ENCODE measurements at regions not wholly inside any gene's neighbourhood (a gene's known extent, or its start where the extent isn't known, plus 50 kb on each side); places are given as distances from the start of the nearest gene placed in this dataset.

- no peak overlapping the region for H3K27ac ChIP-seq (ENCODE audit: low read length)
- H3K9me3 ChIP-seq (ENCODE audit: low read length): no peaks in the 10 kb centered on the region
- H3K79me2 ChIP-seq (replicated peaks; ENCODE audit: insufficient read depth, low read length): no peaks in the 10 kb centered on the region
- TF ChIP-seq POLR2AphosphoS5 (IDR thresholded peaks at IDR 0.05) (no peak), MXI1 (conservative IDR thresholded peaks at IDR 0.05; ENCODE audit: poor library complexity, severe bottlenecking) (no peak), TAF1 (IDR thresholded peaks at IDR 0.05; ENCODE audit: low read depth) (no peak), SMC3 (conservative IDR thresholded peaks at IDR 0.05; ENCODE audit: poor library complexity) (no peak), EP300 (conservative IDR thresholded peaks at IDR 0.05; ENCODE audit: poor library complexity, severe bottlenecking) (no peak), EZH2 (IDR thresholded peaks at IDR 0.05; ENCODE audit: borderline replicate concordance, insufficient read depth, low read length, poor library complexity, severe bottlenecking) (no peak), RAD21 (conservative IDR thresholded peaks at IDR 0.05) (no peak)
- TF ChIP-seq, protein P1, sequence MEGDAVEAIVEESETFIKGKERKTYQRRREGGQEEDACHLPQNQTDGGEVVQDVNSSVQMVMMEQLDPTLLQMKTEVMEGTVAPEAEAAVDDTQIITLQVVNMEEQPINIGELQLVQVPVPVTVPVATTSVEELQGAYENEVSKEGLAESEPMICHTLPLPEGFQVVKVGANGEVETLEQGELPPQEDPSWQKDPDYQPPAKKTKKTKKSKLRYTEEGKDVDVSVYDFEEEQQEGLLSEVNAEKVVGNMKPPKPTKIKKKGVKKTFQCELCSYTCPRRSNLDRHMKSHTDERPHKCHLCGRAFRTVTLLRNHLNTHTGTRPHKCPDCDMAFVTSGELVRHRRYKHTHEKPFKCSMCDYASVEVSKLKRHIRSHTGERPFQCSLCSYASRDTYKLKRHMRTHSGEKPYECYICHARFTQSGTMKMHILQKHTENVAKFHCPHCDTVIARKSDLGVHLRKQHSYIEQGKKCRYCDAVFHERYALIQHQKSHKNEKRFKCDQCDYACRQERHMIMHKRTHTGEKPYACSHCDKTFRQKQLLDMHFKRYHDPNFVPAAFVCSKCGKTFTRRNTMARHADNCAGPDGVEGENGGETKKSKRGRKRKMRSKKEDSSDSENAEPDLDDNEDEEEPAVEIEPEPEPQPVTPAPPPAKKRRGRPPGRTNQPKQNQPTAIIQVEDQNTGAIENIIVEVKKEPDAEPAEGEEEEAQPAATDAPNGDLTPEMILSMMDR (IDR thresholded peaks at IDR 0.05; ENCODE audit: poor library complexity, severe bottlenecking): no peak
- TF ChIP-seq, protein P2, sequence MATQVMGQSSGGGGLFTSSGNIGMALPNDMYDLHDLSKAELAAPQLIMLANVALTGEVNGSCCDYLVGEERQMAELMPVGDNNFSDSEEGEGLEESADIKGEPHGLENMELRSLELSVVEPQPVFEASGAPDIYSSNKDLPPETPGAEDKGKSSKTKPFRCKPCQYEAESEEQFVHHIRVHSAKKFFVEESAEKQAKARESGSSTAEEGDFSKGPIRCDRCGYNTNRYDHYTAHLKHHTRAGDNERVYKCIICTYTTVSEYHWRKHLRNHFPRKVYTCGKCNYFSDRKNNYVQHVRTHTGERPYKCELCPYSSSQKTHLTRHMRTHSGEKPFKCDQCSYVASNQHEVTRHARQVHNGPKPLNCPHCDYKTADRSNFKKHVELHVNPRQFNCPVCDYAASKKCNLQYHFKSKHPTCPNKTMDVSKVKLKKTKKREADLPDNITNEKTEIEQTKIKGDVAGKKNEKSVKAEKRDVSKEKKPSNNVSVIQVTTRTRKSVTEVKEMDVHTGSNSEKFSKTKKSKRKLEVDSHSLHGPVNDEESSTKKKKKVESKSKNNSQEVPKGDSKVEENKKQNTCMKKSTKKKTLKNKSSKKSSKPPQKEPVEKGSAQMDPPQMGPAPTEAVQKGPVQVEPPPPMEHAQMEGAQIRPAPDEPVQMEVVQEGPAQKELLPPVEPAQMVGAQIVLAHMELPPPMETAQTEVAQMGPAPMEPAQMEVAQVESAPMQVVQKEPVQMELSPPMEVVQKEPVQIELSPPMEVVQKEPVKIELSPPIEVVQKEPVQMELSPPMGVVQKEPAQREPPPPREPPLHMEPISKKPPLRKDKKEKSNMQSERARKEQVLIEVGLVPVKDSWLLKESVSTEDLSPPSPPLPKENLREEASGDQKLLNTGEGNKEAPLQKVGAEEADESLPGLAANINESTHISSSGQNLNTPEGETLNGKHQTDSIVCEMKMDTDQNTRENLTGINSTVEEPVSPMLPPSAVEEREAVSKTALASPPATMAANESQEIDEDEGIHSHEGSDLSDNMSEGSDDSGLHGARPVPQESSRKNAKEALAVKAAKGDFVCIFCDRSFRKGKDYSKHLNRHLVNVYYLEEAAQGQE (IDR thresholded peaks at IDR 0.05; ENCODE audit: borderline replicate concordance): no peak
- H3K4me3 ChIP-seq (ENCODE audit: low read length): no peak overlapping the region
- H2AFZ ChIP-seq (ENCODE audit: low read depth, low read length): no peak overlapping the region
- no peaks in the 10 kb centered on the region for H3K9me2 ChIP-seq (ENCODE audit: insufficient read depth, low read length)
- no peaks in the 10 kb centered on the region for H4K20me1 ChIP-seq (ENCODE audit: insufficient read depth)
- H3K36me3 ChIP-seq (ENCODE audit: insufficient read depth, low read length): no peaks in the 10 kb centered on the region
- no peak overlapping the region for H3K9ac ChIP-seq (ENCODE audit: low read length)
- H3K27me3 ChIP-seq (ENCODE audit: insufficient read depth, low read depth, low read length): no peaks in the 10 kb centered on the region
- H3K4me2 ChIP-seq (ENCODE audit: low read length): no peak overlapping the region
- no peaks in the 10 kb centered on the region for H3F3A ChIP-seq (ENCODE audit: insufficient read depth, low read length, poor library complexity, severe bottlenecking)
Measured at GRCh38 chr14:26761532-26761931, 163.7 kb upstream of the NOVA1 start.

- Histone ChIP-seq H3K27me3 (ENCODE audit: insufficient read depth, low read depth, low read length) (no peaks in the 10 kb centered on the region), H3K79me2 (replicated peaks; ENCODE audit: insufficient read depth, low read length) (no peaks in the 10 kb centered on the region)
Measured at GRCh38 chr14:26765301-26765700, 167.5 kb upstream of the NOVA1 start.

More at GRCh38 chr14:26765301-26765700, 167.5 kb upstream of the NOVA1 start:
- Histone ChIP-seq H2AFZ (ENCODE audit: low read depth, low read length) (no peak overlapping the region), H3K4me2 (ENCODE audit: low read length) (no peak overlapping the region), H3K27ac (ENCODE audit: low read length) (no peak overlapping the region), H3K9me3 (ENCODE audit: low read length) (no peaks in the 10 kb centered on the region), H3K9me2 (ENCODE audit: insufficient read depth, low read length) (no peaks in the 10 kb centered on the region), H3K36me3 (ENCODE audit: insufficient read depth, low read length) (no peaks in the 10 kb centered on the region), H4K20me1 (ENCODE audit: insufficient read depth) (no peaks in the 10 kb centered on the region), H3K9ac (ENCODE audit: low read length) (no peak overlapping the region), H3F3A (ENCODE audit: insufficient read depth, low read length, poor library complexity, severe bottlenecking) (no peaks in the 10 kb centered on the region), H3K4me3 (ENCODE audit: low read length) (no peak overlapping the region)
- no peak for TF ChIP-seq MXI1 (conservative IDR thresholded peaks at IDR 0.05; ENCODE audit: poor library complexity, severe bottlenecking)
- no peak for TF ChIP-seq EZH2 (IDR thresholded peaks at IDR 0.05; ENCODE audit: borderline replicate concordance, insufficient read depth, low read length, poor library complexity, severe bottlenecking)
- TF ChIP-seq TAF1 (IDR thresholded peaks at IDR 0.05; ENCODE audit: low read depth): no peak
- TF ChIP-seq RAD21 (conservative IDR thresholded peaks at IDR 0.05): no peak
- no peak for TF ChIP-seq EP300 (conservative IDR thresholded peaks at IDR 0.05; ENCODE audit: poor library complexity, severe bottlenecking)
- no peak for TF ChIP-seq SMC3 (conservative IDR thresholded peaks at IDR 0.05; ENCODE audit: poor library complexity)
- TF ChIP-seq, protein P2 (IDR thresholded peaks at IDR 0.05; ENCODE audit: borderline replicate concordance): no peak
- TF ChIP-seq, protein P1 (IDR thresholded peaks at IDR 0.05; ENCODE audit: poor library complexity, severe bottlenecking): no peak
- TF ChIP-seq POLR2AphosphoS5 (IDR thresholded peaks at IDR 0.05): no peak
